NCI-H446 treated with DMSO at 0.1 percent for 48 hours (cell line): ENCODE measurements at regions not wholly inside any gene's neighbourhood (a gene's known extent, or its start where the extent isn't known, plus 50 kb on each side); places are given as distances from the start of the nearest gene placed in this dataset.

Experiments
- DNase-seq: peaks from one replicate; lab custom pipeline; 2025; lab: John Stamatoyannopoulos, UW

GRCh38 chr18:54717673-54718407, 110.4 kb upstream of the RAB27B start:
- DNase-seq = no peak

GRCh38 chr18:54718408-54718773, 109.9 kb upstream of the RAB27B start:
- DNase-seq = no peak

GRCh38 chr18:54720620-54721019, 107.7 kb upstream of the RAB27B start:
- DNase-seq = no peak

GRCh38 chr18:54726143-54726542, 102.1 kb upstream of the RAB27B start:
- no peak for DNase-seq

- no peak for DNase-seq
Measured at GRCh38 chr18:54734059-54734458, 94.2 kb upstream of the RAB27B start.

GRCh38 chr18:54736981-54737380, 91.3 kb upstream of the RAB27B start:
- DNase-seq = no peak

GRCh38 chr18:54737986-54738385, 90.3 kb upstream of the RAB27B start:
- DNase-seq = no peak

GRCh38 chr18:54739476-54739875, 88.8 kb upstream of the RAB27B start:
- no peak for DNase-seq

GRCh38 chr18:54740136-54740846, 88.0 kb upstream of the RAB27B start:
- no peak for DNase-seq

- no peak for DNase-seq
Measured at GRCh38 chr18:54742120-54742519, 86.2 kb upstream of the RAB27B start.

GRCh38 chr18:54742659-54743604, 85.3 kb upstream of the RAB27B start:
- DNase-seq = no peak

GRCh38 chr18:54743605-54743995, 84.7 kb upstream of the RAB27B start:
- DNase-seq = no peak

GRCh38 chr18:54749291-54749690, 79.0 kb upstream of the RAB27B start:
- no peak for DNase-seq

- DNase-seq = no peak
Measured at GRCh38 chr18:54750350-54750749, 77.9 kb upstream of the RAB27B start.

- no peak for DNase-seq
Measured at GRCh38 chr18:54752185-54752584, 76.1 kb upstream of the RAB27B start.

GRCh38 chr18:54755456-54755855, 72.8 kb upstream of the RAB27B start:
- no peak for DNase-seq

- DNase-seq = no peak
Measured at GRCh38 chr18:54762386-54762785, 65.9 kb upstream of the RAB27B start.

GRCh38 chr18:54764786-54765185, 63.5 kb upstream of the RAB27B start:
- no peak for DNase-seq

GRCh38 chr18:54765636-54766375, 62.5 kb upstream of the RAB27B start:
- DNase-seq = no peak

- no peak for DNase-seq
Measured at GRCh38 chr18:54766634-54767033, 61.6 kb upstream of the RAB27B start.

GRCh38 chr18:54767098-54767497, 61.2 kb upstream of the RAB27B start:
- no peak for DNase-seq
